Fibroblast of mammary gland (primary cell): ENCODE measurements at regions not wholly inside any gene's neighbourhood (a gene's known extent, or its start where the extent isn't known, plus 50 kb on each side); places are given as distances from the start of the nearest gene placed in this dataset.

Experiments
- DNase-seq: peaks from one replicate; pipeline ENCODE4 v3.0.0-alpha.2; 2010; ENCODE audit warnings: low read depth
- H3K4me3 ChIP-seq: 2 replicates; pipeline ENCODE4 v1.5.1; 2011; ENCODE audit warnings: low read depth, mild to moderate bottlenecking, low read length, moderate library complexity; ENCODE audit not compliant: control insufficient read depth
- TF ChIP-seq, protein P1 (sequence below): conservative IDR thresholded peaks from 2 replicates; pipeline ENCODE4 v1.5.1; 2011; ENCODE audit warnings: low read depth, low read length, inconsistent platforms; ENCODE audit not compliant: control insufficient read depth, insufficient read depth

DNA sequence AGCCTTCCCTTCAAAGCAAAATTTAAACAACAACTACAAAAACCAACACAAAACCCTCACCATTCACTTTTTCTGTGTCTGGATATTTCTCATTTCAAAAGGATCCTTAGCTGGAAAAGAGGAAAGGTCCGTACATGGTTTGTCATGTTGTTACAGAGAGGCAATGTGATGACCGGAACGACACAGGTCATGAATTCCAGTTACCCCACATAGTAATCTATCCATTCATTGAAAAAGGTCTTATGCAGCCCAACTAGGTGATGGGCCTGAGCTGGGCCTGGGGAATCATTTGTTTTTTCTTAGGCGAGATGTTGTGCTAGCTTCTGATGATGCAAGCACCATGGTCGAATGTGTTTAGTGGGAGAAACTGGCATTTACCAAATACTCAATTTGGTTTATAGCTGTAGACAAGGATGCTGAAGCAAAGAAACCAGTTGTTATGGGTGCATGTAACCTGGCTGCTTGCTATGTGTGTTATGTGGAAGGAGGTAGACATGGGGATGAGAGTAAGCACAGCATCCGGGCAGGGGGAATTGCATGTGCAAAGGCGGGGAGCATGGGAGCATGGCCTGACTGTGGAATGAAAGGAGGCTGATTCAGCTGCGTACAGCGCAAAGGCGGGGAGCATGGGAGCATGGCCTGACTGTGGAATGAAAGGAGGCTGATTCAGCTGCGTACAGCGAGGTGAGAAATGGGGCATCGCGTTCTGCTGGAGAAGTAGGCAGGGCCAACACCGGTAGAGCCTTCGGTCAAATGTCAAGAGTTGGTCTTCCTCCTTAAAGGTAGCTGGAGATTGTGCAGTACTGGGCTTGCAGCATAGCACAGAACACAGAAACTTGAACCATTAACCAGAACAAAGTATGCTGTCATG, 269.7 kb upstream of the MAF start:
- TF ChIP-seq, protein P1, sequence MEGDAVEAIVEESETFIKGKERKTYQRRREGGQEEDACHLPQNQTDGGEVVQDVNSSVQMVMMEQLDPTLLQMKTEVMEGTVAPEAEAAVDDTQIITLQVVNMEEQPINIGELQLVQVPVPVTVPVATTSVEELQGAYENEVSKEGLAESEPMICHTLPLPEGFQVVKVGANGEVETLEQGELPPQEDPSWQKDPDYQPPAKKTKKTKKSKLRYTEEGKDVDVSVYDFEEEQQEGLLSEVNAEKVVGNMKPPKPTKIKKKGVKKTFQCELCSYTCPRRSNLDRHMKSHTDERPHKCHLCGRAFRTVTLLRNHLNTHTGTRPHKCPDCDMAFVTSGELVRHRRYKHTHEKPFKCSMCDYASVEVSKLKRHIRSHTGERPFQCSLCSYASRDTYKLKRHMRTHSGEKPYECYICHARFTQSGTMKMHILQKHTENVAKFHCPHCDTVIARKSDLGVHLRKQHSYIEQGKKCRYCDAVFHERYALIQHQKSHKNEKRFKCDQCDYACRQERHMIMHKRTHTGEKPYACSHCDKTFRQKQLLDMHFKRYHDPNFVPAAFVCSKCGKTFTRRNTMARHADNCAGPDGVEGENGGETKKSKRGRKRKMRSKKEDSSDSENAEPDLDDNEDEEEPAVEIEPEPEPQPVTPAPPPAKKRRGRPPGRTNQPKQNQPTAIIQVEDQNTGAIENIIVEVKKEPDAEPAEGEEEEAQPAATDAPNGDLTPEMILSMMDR: no peak
- no peak for DNase-seq
- no peak overlapping the region for H3K4me3 ChIP-seq

DNA sequence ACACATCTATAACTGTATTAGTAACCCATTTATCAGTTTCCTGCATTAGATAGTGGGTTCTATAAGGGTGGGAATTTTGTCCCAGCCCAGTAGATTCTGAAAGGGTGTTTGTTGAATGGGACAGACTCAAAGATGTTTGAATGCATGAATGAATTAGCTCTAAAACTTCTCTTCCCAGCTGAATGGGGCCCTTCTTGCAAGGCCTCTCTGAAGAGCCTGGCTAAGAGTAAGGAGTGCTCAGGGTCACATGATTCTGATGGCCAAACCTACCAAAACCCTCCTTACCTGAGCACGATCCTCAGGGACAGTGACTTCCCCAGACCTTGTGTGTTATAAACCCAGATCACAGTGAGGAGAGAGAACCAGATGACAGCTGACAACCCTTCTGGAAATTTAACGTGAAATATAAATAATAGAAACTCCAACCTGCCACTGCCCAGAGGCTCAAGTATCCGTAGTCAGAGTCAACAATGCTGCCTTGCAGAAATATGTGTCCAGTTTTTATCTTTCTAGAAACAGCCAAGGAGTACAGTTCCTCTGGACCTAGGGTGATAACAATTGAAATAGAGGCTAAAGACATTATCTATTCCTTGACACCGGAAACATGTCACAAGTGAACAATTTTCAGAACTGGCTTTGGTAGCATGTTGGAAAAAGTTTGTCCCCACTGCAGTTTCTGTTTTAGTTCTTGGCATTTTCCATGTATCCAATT, 268.9 kb upstream of the MAF start:
- TF ChIP-seq, protein P1: no peak
- no peak for DNase-seq
- H3K4me3 ChIP-seq: no peak overlapping the region

DNA sequence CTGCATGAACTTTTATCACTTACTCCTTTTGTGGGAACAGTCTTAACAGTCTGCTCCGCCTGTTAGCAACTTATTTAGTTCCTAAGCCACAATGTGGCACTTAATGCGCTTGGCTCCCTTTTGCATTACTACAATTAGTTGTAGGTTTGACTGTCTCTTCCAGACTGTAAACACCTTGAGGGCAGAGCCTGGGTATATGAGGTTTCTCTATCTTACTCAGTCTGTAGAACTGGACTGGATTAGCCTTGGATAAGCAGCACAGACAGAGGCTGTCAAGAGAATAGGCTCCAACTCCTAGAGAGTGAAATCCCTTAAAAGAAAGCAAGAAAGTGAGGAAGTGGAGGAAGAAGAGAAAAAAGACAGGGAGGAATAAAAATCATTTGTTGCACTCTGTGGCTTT, 268.3 kb upstream of the MAF start:
- TF ChIP-seq, protein P1: no peak
- no peak for DNase-seq
- no peak overlapping the region for H3K4me3 ChIP-seq

DNA sequence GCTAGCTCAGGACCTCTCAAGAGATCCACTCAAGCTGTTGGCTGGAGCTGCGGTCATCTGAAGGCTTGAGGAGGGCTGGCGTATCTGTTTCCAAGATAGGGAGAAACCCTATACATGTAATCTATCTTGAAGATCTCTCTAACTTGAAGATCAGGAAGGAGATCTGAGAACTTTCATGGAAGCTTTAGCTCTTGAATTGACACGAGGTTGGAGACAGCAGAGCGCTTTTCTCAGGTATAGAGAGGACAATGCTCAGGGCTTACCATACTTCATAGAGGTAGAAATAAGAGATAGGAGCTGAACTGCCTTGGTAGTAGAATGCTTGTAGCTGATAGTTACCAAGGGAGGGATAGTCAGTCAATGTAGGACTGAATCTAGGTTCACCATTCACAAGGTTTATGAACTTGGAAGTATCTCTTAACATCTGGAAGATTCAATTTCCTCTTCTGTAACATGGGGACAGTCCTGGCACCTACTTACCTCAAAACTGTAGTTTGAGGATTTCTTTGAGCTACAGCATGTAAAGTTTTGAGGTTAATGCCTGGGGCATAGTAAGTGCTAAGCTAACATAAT, 267.0 kb upstream of the MAF start:
- H3K4me3 ChIP-seq: no peak overlapping the region
- TF ChIP-seq, protein P1: no peak
- no peak for DNase-seq

DNA sequence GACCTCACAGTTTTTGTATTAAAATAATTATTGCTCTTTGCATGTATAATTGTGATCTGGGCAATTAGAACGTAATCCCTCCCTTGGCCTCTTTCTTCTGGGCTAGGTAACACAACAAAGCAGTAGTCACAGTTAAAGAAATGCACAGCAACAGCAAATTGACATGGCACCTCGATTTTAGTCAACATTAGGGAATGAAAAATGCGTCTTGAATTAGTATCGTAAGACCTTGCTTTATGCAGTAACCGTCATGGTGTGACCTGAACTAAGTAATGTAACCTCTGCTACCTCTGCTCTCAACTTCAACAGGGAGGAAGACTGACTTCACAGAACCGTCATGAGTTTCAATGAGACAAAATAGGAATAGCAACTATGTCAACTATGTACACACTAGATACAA, 265.4 kb upstream of the MAF start:
- H3K4me3 ChIP-seq: no peak overlapping the region
- TF ChIP-seq, protein P1: no peak

DNA sequence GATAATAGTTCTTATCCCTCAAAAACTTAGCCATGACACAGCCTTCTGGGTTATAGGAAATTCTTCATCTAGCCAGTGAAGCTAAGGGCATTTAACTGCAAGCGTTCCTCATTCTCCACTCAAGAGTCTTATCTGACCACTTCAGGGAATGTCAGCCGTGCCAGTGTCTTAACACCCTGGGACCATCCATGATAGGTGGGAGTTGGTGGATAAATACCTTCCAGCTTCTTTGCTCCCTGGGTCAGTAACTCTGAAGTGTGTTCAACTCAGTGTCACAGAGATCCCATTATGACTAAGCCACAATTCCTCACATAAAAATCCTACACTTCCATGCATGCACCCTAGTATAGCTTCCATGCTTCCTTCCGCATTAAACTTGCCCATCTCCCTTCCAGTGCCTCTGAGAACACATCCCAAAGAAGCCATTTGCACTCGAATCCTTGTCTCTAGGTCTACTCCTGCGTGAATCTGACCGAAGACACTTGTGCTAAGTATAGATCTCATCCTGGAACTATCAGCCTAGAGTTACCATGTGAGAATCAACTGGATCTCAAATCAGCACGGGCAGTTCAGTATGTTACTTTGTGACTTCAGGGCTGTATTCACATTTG, 264.3 kb upstream of the MAF start:
- no peak overlapping the region for H3K4me3 ChIP-seq
- TF ChIP-seq, protein P1: no peak
- DNase-seq: no peak

More for the DNA sequence above, 265.4 kb upstream of the MAF start:
- no peak for DNase-seq
